HG02938 (cell line): ENCODE measurements at regions not wholly inside any gene's neighbourhood (a gene's known extent, or its start where the extent isn't known, plus 50 kb on each side); places are given as distances from the start of the nearest gene placed in this dataset.
A peak's percentile ranks its signal among the peaks of the same experiment; 100 is the strongest.
"Not testable (repeated sequence)": the region's sequence is repeated elsewhere in the genome, so short reads cannot be mapped to it uniquely, and the experiment has no call there.

Experiments
- ATAC-seq: cut with Tn5 transposase; IDR thresholded peaks from one replicate; pipeline ENCODE4 v1.9.1; 2021; ENCODE audit warnings: mild to moderate bottlenecking, moderate library complexity; ENCODE audit not compliant: unreplicated experiment

DNA sequence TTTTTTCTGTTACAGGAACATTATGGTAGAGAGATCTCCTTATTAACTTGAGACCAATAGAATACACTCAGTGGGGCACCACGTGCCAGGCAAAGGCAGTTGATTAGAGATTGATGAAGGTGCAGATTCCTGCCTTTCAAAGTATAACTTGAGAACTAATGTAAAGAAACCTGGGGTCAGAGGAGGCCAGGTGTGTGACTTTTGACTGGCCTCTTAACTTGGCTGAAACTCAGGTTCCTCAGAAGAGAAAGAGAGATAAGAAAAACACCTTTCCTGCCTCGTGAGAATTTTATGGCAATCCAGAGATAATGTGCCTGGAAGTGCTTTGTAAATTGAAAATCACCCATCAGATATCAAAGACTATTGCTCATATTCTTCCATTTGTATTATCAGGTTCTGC, 110.7 kb upstream of the GZMB start:
- ATAC-seq, result no peak

DNA sequence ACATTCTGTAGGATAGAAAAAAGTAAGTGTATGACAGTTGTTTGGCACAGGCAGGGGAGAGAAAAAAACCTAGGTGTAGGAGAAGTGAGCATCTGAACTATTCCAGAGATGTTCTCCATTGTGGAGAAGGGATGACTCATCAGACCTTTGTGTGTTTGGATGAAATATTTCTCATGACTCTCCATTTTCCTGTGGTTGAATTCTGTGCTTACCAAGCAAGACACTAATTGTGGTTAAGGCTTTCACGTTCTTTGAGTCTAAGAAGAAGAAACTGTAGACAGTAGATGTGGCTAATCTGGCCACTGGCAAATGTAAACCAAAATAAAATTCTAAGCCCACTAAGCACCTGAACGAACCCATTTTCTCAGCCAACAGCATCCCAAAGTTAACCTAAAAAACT, 107.9 kb upstream of the GZMB start:
- no peak for ATAC-seq

DNA sequence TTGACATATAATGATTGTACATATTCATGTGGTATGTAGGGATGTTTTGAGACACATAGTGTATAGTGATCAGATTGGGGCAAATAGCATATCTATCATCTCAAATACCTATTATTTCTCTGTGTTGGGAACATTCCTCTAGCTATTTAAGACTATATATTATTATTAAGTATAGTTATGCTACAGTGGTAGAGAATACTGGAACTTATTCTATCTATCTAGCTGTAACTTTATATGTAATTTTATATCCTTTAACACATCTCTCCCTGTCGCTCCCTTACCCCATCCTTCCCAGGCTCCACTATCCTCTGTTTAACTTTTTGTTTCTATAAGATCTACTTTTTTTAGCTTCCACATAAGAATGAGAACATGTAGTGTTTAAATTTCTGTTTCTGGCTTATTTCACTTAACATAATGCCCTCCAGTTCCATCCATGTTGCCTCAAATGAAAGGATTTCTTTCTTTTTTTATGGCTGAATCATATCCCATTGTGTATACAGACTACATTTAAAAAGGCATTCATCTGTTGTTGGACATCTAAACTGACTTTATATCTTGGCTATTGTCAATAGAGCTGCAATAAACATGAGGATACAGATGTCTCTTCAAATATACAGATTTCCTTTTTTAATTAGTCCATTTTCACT, 102.1 kb upstream of the GZMB start:
- no peak for ATAC-seq

DNA sequence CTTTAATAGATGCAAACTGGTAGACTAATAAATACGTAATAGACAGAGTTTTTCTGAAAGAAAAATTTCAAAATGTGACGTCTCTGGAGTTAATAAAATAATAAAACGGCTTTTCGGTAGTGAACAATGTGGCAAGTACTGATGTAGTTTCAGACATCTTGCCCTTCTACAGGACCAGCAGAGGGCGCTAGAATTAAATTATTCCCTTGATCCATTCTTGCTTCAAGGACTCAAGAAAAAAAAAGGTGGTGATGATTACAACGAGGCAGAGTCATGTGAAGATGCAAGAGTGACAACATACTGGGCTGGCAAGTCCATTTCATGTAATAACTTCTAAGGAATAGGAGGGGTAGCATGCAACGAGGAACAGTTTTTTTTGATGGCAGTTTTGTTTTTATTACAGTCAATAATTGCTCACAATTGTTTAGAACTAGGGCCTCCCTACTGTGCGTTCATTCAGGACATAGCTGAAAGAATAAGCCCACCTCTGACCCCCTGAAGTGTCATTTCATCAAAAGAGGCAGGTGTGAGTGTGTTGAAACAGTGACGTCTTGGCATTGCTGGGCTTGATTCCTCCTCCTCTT, 101.0 kb upstream of the GZMB start:
- ATAC-seq, result no peak

DNA sequence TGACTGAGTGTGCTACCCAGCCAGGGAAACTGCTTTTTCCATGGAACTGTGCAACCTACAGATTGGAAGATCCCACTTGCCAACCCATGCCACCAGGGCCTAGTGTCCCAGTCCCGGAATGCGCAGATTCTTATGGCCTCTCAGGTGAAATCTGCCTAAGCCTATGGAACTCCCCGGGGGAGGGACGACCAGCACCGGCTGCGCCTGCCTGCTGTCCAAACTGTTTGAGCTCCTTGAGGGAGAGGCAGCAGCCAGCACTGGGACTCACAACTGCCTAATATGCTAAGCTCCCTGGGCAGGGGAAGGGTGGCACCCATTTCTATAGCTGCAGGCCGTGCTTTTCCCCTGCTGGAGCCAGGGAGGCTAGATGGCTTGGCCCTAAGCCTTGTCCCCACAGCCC, 92.5 kb upstream of the GZMB start:
- no peak for ATAC-seq

DNA sequence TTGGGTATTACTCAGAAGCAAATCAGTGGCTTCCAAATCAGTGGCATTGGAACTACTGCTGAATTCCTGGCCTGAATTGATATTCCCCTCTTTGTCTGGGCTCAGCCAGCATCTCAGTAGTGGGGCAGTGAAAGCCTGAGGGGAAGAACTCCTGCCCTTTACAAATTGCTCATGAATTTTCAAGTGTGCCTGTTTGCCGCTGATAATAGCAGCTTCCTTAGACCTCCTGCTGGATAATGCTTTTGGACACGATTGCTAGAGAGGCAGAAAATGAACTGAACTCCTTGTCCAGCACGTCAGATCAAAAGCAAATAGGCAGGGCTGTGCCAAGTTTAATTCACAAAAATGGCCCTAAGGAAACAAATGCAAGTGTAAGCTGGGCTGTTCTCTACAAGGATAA, 91.3 kb upstream of the GZMB start:
- ATAC-seq, result no peak

DNA sequence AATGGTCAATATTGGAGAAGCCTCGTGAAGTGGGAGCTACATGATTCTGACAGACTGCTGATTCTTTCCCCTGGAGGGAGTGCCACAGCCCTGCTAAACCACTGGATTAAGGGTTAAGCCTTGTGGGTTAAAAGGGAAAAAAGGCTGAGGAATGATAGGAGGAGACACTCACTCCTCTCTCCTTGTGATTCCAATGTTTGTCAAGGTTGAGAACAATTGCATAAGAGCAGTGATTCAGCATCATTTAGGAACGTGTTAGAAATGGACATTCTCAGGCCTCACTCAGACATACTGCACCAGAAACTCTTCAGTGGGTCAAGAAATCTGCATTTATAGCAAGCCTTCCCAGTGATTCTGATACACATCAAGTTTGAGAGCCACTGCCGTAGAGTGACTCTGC, 87.8 kb upstream of the GZMB start:
- no peak for ATAC-seq

DNA sequence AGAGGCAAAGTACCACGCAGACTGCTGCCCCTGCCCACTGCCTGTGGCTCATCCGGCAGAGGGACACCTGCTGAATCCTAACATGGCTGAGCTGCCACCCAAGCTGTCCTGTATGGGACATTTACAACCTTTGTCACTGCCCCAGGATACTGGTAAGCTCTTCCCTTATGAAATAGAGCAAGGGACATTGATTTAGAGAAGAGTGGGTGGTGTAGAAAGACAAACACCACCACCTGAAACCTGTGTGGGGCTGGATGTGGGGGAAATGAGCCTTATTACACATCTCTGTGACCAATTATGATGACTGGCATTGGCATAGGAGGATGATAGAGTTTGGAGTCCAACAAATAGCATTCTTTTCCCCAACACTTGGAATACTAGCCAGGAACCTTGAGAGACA, 81.2 kb upstream of the GZMB start:
- no peak for ATAC-seq

DNA sequence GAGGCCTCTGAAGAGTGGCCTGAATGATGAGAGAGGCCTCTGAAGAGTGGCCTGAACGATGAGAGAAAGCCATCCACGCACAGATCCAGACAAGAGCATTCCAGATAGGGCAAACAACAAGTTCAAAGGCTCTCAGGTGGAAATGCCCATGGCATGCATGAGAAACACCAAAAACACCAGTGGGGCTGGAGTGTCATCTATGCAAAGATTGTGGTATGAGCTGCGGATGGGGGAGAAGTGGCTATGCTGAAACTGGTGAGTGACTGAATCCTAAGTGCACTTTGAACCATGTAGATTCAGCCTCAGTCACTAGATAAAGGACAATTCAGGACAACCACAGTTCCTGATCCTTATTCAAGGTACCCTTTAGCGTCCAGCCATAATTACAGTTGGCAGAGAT, 79.4 kb upstream of the GZMB start:
- ATAC-seq, result peak; percentile 49

DNA sequence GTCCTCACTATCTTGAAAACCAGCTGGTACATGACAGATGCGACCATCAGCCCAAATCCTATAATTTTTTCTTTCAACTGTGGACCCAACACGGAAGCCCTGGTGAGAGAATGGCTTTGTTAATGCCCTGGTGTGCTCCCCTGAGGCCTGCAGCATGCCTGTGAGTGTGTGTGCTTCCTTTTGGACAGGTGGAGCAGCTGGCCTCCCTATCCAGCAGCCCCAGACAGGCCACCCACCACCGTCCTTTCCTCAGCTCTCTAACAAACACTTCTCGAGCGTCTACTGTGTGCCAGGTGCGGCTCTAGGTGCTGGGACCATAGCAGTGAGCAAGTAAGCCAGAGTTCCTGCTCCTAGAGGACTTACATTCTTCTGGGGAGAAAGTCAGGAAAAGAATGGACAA, 78.9 kb upstream of the GZMB start:
- ATAC-seq, result no peak

DNA sequence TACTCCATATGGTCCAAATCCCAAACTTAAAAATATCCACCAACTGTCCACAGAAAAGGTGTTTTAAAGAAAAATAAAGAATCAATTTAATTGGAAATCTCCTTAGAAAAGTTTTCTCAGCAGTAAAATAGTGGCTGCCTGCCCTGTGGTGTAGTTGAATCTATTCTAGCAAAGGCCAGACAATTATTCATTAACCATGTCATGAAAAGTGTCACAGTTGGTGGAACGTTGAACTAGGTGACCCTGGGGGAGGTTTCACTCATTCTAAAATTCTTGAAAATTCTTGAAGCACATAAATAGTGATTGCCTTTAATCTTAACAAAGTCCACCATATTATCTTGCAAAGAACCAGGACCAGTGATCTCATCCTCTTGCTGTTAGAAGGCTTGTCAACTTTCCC, 78.4 kb upstream of the GZMB start:
- no peak for ATAC-seq

DNA sequence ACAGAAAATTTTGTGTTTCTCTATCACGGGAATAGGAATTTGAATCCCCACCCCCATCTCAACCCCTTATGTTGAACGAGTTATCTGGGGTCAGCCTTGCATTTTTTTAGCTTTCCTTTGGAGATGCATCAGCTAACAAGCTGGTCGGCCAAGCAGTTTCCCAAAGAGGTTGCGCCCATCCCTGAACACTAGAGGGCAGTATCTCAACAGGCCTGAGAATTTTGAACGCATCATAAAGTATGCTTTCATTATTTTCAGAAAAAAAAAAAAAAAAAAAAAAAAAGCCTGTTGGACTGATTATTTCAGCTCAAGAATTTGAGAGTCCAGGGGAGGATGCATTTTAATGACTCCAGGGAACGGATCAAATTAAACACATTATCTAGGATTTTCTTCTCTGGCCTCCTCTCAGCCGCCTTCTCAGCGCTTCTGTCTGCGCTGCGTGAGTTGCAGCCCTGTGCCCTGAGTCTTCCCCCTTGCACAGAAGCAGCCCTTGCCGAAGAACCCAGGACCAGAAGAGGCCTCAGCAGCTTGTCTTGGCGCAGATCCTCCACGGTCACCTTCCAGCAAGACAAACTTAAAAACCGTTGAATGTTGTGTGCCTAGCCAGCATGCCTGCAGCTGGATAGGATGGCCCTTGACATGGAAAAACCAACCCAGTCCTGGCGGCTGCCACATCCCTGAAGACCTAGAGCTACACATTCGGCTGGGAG, 76.6 kb upstream of the GZMB start:
- ATAC-seq, result no peak

DNA sequence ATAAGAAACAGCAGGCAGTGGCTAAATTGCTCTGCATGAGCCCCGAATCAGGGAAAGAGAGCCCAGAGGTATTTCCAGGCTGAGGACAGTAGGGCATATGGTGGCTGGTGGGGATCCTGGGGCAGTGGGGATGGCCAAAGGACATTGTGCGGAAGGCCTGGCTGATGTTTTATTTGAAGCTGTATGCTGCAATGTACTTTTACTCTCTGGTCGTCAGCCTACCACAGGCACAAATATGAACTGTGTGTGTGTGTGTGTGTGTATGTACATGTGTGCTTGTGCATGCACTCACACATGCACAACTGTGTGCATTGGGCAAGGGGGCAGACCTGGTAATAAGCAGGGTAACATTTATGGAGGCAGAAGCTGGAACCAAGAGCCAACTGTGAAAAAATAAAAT, 74.7 kb upstream of the GZMB start:
- no peak for ATAC-seq

DNA sequence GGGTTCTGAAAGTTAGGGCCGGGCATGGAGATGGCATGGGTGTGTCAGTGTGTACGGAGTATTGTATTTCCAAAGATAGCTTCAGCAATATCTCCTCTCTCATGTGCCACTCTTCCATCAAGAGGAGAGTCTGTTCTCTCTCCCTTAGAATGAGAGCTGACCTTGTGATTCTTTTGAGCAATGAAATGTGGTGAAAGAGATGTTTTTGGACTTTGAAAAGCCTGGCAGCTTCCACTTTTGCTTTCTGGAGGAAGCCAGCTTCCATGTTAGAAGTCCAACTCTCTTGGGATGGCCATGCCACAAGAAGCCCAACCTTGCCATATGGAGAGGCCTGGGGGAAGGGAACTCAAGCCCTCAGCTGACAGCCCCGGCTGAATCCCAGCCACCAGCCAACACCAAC, 72.4 kb upstream of the GZMB start:
- no peak for ATAC-seq

DNA sequence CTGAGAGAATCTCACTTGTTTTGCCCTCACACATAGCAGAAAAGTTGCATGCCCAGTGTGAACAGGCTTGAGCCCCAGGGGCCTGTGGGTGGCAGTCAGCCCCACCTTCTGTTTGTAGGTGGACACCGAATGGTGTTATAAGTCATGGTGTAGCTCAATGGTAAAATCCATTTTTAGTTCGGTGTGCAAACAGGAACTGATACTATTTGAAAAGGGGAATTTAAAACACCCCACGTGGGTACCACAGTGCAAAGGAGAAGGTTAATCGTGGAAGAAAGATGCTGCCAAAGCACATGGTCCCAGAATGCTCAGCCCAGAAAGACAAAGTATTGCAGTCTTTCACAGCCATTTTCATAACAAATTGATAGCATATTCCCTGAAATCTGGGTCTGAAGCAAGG, 71.8 kb upstream of the GZMB start:
- peak; percentile 84 for ATAC-seq

DNA sequence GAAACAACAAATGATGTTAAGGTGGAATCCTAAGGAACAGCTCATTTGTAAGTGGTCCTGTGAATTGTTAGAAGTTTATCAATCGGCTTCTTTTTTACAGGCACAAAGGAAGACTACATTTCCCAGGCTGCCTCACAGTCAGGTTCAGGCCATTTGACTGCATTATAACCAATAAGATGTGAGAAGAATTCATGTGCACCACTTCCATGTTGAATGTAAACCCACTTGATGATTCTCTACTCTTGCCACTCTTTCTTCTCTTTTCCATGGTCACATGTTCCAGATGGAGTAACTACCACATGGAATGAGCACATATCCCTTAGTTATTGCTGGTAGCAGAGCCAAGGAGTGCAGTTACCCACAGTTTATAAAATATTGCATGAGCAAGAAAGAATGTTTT, 67.1 kb upstream of the GZMB start:
- no peak for ATAC-seq

DNA sequence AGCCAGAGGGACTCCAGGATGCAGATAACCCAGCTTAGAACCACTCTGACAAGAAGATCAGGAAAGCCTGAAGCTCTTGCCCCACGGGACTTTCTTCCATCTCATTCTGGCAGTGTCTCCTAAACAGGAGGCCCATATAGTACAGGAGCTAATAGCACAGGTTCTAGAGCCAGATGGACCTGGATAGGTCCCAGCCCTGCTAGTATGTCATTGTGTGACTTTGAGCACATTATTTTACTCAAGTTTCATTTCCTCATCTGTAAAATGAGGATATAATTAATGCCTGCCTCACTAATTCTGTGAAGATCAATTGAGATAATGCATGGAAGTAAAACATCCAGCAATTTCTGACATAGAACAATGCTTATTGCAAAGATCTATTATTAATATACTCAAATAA, 66.5 kb upstream of the GZMB start:
- ATAC-seq, result no peak

DNA sequence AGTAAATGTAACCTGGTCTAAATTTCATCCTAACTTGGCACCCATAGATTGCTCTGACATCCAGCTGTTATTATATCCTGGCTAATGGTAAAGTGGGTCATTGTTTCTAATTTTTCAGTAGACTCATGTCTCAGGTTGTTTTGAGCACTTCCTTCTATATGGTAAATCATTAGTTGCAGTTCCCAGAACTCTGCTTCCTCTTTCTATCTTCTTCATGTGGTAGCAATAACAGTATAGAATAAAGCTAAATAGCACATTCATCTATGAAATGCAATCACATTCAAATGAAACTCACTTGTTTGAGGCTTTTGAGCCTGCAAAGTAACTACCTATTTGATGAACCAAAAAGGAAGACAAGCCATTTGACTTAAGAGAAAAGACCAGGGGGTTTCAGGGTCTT, 65.1 kb upstream of the GZMB start:
- peak; percentile 63 for ATAC-seq

DNA sequence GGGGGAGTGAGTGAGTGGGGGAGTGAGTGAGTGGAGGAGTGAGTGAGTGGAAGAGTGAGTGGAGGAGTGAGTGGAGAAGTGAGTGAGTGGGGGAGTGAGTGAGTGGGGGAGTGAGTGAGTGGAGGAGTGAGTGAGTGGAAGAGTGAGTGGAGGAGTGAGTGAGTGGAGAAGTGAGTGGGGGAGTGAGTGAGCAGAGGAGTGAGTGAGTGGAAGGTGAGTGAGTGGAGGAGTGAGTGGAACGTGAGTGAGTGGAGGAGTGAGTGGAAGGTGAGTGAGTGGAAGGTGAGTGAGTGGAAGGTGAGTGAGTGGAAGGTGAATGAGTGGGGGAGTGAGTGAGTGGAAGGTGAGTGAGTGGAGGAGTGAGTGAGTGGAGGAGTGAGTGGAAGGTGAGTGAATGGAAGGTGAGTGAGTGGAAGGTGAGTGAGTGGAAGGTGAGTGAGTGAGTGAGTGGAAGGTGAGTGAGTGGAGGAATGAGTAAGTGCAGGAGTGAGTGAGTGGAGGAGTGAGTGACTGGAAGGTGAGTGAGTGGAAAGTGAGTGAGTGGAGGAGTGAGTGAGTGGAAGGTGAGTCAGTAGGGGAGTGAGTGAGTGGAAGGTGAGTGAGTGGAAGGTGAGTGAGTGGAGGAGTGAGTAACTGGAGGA, 62.4 kb upstream of the GZMB start:
- ATAC-seq, result not testable (repeated sequence)

DNA sequence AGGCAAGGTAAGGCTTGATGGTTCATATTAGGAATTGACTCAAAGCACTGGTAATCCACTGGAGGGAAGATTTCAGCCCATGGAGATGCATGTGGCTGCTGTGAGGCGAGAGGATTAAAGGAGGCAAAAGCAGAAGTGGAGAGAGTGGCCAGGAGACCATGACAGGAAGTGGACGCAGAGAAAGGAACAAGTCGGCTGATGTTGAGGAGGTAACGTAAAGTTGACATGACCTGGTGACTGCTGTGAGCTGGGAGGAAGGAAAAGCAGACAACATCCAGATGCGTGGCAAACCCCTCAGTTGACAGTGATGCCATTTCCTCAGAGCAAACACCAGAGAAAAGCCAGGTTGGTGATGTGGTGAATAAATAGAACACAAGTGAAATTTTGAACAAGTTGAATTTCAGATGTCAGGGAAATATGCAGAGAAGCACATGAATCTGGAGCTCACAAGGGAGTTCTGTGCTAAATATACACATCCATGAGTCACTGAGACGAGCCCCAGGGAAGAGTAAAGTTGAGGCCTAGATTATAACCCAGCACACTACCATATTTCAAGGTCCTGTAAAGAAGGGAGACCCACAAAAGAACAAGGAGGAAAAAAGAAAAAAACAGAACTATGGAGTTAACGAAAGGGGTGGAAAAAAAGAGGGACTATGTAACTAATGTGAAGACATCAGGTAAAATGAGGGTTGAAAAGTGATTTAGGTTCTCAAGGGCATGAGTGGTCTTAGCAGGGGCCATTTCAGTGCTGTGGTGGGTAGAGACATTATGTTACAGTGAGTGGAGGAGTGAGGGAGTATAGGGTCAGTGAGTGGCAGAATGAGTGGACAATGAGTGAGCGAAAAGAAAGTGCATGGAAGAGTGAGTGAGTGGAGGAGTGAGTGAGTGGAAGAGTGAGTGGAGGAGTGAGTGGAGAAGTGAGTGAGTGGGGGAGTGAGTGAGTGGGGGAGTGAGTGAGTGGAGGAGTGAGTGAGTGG, 61.6 kb upstream of the GZMB start:
- ATAC-seq, result peak; percentile 39

DNA sequence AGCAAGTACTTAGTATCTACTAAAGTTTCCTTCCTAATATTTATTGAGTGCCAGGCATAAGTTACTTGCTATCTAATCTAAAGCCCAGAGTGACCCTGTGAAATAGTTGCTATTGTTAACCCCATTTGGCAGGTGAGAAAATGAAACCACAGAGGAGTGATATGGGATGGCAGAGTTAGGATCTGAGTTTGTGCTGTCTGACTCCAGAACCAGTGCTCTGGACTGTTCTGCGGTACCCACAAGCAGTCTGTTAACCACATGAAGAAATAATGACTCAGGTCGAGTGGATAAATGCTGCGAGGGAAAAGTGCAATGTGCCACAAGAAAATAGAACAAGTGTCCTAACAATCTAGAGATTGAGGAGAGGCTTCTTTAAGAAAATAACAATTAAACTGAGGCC, 60.7 kb upstream of the GZMB start:
- no peak for ATAC-seq
